Right lobe of liver (tissue), 4 donors: ENCODE measurements at regions not wholly inside any gene's neighbourhood (a gene's known extent, or its start where the extent isn't known, plus 50 kb on each side); places are given as distances from the start of the nearest gene placed in this dataset.

Experiments
- CTCF ChIP-seq, 4 donors: fragments of 200-600 bp in 3 of 4; fragments of 450-650 bp in 1 of 4; IDR thresholded peaks; one replicate each; pipeline versions ENCODE4 v1.5.1 to v1.8.0; 2016 to 2022; ENCODE audit warnings: antibody characterized with exemption in 4 of 4, mild to moderate bottlenecking in 2 of 4
- POLR2A ChIP-seq: fragments of 450-650 bp; IDR thresholded peaks from one replicate; pipeline ENCODE4 v1.6.1; 2017; ENCODE audit warnings: antibody characterized with exemption, mild to moderate bottlenecking
- donor health status: DM: no; HTN: no; CAD: no.
- donor health status: DM: no; HTN: no; CAD: no.
- donor health status: DM: no; HTN: yes; CAD: no.

GRCh38 chr15:47599806-47600205 lies 117.5 kb upstream of the SEMA6D start:
- no peak for TF ChIP-seq CTCF (IDR thresholded peaks at IDR 0.05)
- TF ChIP-seq POLR2A = no peak
